ENCODE measurements at regions not wholly inside any gene's neighbourhood (a gene's known extent, or its start where the extent isn't known, plus 50 kb on each side); places are given as distances from the start of the nearest gene placed in this dataset.

- Histone ChIP-seq H2AFZ (ENCODE audit: low read depth, low read length) (no peak overlapping the region), H4K20me1 (replicated peaks; ENCODE audit: control insufficient read depth, insufficient read depth, low read length) (no peaks in the 10 kb centered on the region), H3K36me3 (ENCODE audit: control insufficient read depth, insufficient read depth, low read length) (no peaks in the 10 kb centered on the region), H3K79me2 (ENCODE audit: control insufficient read depth, insufficient read depth, low read length) (no peaks in the 10 kb centered on the region), H3K4me3 (no peak overlapping the region), H3K9me1 (ENCODE audit: control insufficient read depth, insufficient read depth, low read length) (no peaks in the 10 kb centered on the region), H3K27ac (ENCODE audit: extremely low read depth, low read depth, low read length) (no peak overlapping the region), H3K27me3 (ENCODE audit: control insufficient read depth in 2 of 2, insufficient read depth in 2 of 2, low read length in 2 of 2) (peaks cover 7 to 25% of the 10 kb centered on the region in 2 experiments; a peak in 3 of 5 replicates), H3K4me2 (ENCODE audit: insufficient read depth, low read length) (no peak overlapping the region), H3K9me3 (replicated peaks; ENCODE audit: control insufficient read depth, insufficient read depth, low read depth, low read length) (no peaks in the 10 kb centered on the region), H3K9ac (ENCODE audit: insufficient read depth in 1 of 2, low read depth in 2 of 2, low read length in 2 of 2) (no peak overlapping the region), H3K4me1 (replicated peaks in 1 of 2; ENCODE audit: control insufficient read depth in 2 of 2, insufficient read depth in 2 of 2, low read length in 2 of 2) (no peaks in the 10 kb centered on the region)
- ATAC-seq: no peak
- FAIRE-seq: no peak
- TF ChIP-seq HCFC1 (IDR thresholded peaks at IDR 0.05; ENCODE audit: low read depth, low read length): no peak
- TF ChIP-seq PHF8 (IDR thresholded peaks at IDR 0.05; ENCODE audit: borderline replicate concordance, low read length): no peak
- TF ChIP-seq SIN3A (IDR thresholded peaks at IDR 0.05; ENCODE audit: borderline replicate concordance in 2 of 2, control insufficient read depth in 1 of 2, low read depth in 2 of 2, low read length in 2 of 2): no peak
- no peak for TF ChIP-seq KDM5B (IDR thresholded peaks at IDR 0.05; ENCODE audit: insufficient replicate concordance, low read depth, low read length)
- no peak for TF ChIP-seq ZNF121 (CRISPR knock-in tag; conservative IDR thresholded peaks at IDR 0.05)
- no peak for TF ChIP-seq ZNF146 (CRISPR knock-in tag; IDR thresholded peaks at IDR 0.05; ENCODE audit: unreplicated experiment)
- TF ChIP-seq ZBTB17 (CRISPR knock-in tag; IDR thresholded peaks at IDR 0.05): no peak
- TF ChIP-seq ELK1 (CRISPR knock-in tag; IDR thresholded peaks at IDR 0.05): no peak
- TF ChIP-seq BCL6 (CRISPR knock-in tag; IDR thresholded peaks at IDR 0.05): no peak
- TF ChIP-seq KLF16 (IDR thresholded peaks at IDR 0.05): no peak
- TF ChIP-seq ZC3H11A (IDR thresholded peaks at IDR 0.05; ENCODE audit: low read depth, low read length): no peak
- no peak for TF ChIP-seq ZNF609 (CRISPR knock-in tag; IDR thresholded peaks at IDR 0.05; ENCODE audit: borderline replicate concordance)
- no peak for TF ChIP-seq HNRNPK (IDR thresholded peaks at IDR 0.05; ENCODE audit: low read depth, low read length, poor library complexity, severe bottlenecking)
- TF ChIP-seq ZNF707 (CRISPR knock-in tag; conservative IDR thresholded peaks at IDR 0.05): no peak
- no peak for TF ChIP-seq ZNF766 (CRISPR knock-in tag; conservative IDR thresholded peaks at IDR 0.05)
- no peak for TF ChIP-seq HDGF (IDR thresholded peaks at IDR 0.05)
- TF ChIP-seq BRCA1 (IDR thresholded peaks at IDR 0.05): no peak
- no peak for TF ChIP-seq BRCA1 (CRISPR knock-in tag; IDR thresholded peaks at IDR 0.05)
- TF ChIP-seq CREB1 (IDR thresholded peaks at IDR 0.05): no peak
- TF ChIP-seq CREB1 (CRISPR knock-in tag; IDR thresholded peaks at IDR 0.05): no peak
- no peak for DNase-seq (ENCODE audit: extremely low read depth in 1 of 4, low spot score in 3 of 4)
- ChIA-PET POLR2A (no interaction called here), CTCF (ENCODE audit: low intra/inter-chr PET ratio) (no interaction called here)
- BruUV-seq (replicated peaks): no TSS peak
- 7% methylated on average over 8 of the region's 8 CpGs for WGBS (ENCODE audit: insufficient coverage, low coverage, missing lambda C conversion rate)
- intact Hi-C loops (cut with micrococcal nuclease) (no loop called here), in situ Hi-C loops (cut with MboI) (no loop called here)
Measured at GRCh38 chr10:128759174-128759573, 633.0 kb upstream of the MKI67 start.

All from K562 (cell line).